Ascending aorta (tissue), 2 donors: ENCODE measurements at regions not wholly inside any gene's neighbourhood (a gene's known extent, or its start where the extent isn't known, plus 50 kb on each side); places are given as distances from the start of the nearest gene placed in this dataset.
"Not testable (repeated sequence)": the region's sequence is repeated elsewhere in the genome, so short reads cannot be mapped to it uniquely, and the experiment has no call there.

Experiments
- DNase-seq, 2 donors: peaks; one replicate each; pipeline ENCODE4 v3.0.0-alpha.2; 2019; ENCODE audit warnings: low spot score in 2 of 2
- H3K27ac ChIP-seq, 2 donors: fragments of 200-600 bp; sonication (generic); one replicate each; pipeline ENCODE4 v1.5.1; 2016 to 2017; ENCODE audit warnings: mild to moderate bottlenecking in 1 of 2
- H3K27me3 ChIP-seq: fragments of 200-600 bp; sonication (generic); one replicate; pipeline ENCODE4 v1.5.1; 2017
- H3K36me3 ChIP-seq, 2 donors: fragments of 200-600 bp; sonication (generic); one replicate each; pipeline ENCODE4 v1.5.1; 2016
- H3K4me1 ChIP-seq, 2 donors: fragments of 200-600 bp; sonication (generic); one replicate each; pipeline ENCODE4 v1.5.1; 2016 to 2017; ENCODE audit warnings: mild to moderate bottlenecking in 1 of 2
- H3K4me3 ChIP-seq, 2 donors: fragments of 200-600 bp; sonication (generic); one replicate each; pipeline ENCODE4 v1.5.1; 2016 to 2017; ENCODE audit warnings: mild to moderate bottlenecking in 1 of 2
- H3K9me3 ChIP-seq, 2 donors: fragments of 200-600 bp; sonication (generic); one replicate each; pipeline ENCODE4 v1.5.1; 2016
- intact Hi-C: fragments of 100-400 bp; cut with DNase I; formaldehyde crosslinking; loops from one replicate; pipeline ENCODE4 v1.15.1; 2023
- TF ChIP-seq, protein P1 (sequence below), 3 experiments: fragments of 200-600 bp in 2 of 3; fragments of 450-650 bp in 1 of 3; sonication (generic) in 2 of 3; IDR thresholded peaks; one replicate each; pipeline ENCODE4 v1.5.1; 2016 to 2019; ENCODE audit warnings: antibody characterized with exemption in 3 of 3, mild to moderate bottlenecking in 1 of 3, moderate library complexity in 1 of 3

DNA sequence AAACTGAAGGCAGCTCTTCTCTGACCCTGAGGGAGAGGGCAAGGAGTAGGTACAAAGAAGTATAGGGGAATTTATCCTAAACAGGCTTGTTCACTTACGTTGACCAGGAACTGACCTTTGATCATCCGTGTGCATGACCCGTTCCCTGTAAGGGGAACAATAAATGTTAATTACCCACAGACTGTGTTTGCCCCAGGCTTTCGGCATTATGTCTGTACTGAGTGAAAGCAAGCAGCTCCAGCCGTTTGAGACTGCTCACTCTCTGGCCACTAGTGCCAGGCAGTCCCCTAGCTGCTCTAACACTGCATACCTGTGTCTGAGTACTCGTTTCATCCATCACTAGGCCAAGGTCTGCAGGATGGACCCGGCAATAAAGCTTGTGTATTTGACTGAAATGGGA, 1365.3 kb downstream of the NCAM2 start:
- H3K36me3 ChIP-seq = no peaks in the 10 kb centered on the region
- H3K27ac ChIP-seq = no peak overlapping the region
- H3K9me3 ChIP-seq = no peaks in the 10 kb centered on the region
- no peak overlapping the region for H3K4me3 ChIP-seq
- TF ChIP-seq, protein P1, sequence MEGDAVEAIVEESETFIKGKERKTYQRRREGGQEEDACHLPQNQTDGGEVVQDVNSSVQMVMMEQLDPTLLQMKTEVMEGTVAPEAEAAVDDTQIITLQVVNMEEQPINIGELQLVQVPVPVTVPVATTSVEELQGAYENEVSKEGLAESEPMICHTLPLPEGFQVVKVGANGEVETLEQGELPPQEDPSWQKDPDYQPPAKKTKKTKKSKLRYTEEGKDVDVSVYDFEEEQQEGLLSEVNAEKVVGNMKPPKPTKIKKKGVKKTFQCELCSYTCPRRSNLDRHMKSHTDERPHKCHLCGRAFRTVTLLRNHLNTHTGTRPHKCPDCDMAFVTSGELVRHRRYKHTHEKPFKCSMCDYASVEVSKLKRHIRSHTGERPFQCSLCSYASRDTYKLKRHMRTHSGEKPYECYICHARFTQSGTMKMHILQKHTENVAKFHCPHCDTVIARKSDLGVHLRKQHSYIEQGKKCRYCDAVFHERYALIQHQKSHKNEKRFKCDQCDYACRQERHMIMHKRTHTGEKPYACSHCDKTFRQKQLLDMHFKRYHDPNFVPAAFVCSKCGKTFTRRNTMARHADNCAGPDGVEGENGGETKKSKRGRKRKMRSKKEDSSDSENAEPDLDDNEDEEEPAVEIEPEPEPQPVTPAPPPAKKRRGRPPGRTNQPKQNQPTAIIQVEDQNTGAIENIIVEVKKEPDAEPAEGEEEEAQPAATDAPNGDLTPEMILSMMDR (IDR thresholded peaks at IDR 0.05) = no peak
- no peak for DNase-seq
- H3K27me3 ChIP-seq = no peaks in the 10 kb centered on the region
- H3K4me1 ChIP-seq = no peaks in the 10 kb centered on the region
- intact Hi-C loops = no loop called here

DNA sequence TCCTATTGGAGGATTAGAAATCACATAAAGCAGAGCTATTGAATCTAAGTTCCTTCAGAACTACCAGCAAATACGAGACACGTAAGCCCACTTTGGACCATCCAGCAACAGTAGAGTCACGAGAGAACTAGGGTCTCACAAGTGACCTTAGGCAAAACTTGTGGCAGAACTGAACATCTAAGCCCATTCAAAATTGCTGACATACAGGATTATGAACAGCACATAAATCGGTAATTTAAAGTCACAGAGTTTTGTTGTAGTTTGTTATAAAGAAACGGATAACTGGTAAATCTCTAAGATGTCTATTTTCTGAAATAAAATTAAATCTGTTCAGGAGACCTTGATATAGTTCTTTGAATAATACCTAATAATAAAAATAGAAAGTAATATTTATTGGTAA, 1366.0 kb downstream of the NCAM2 start:
- Histone ChIP-seq H3K4me3 (no peak overlapping the region), H3K27ac (no peak overlapping the region), H3K4me1 (no peaks in the 10 kb centered on the region), H3K27me3 (no peaks in the 10 kb centered on the region), H3K36me3 (no peaks in the 10 kb centered on the region), H3K9me3 (no peaks in the 10 kb centered on the region)
- TF ChIP-seq, protein P1 (IDR thresholded peaks at IDR 0.05) = no peak
- intact Hi-C loops = no loop called here
- no peak for DNase-seq

DNA sequence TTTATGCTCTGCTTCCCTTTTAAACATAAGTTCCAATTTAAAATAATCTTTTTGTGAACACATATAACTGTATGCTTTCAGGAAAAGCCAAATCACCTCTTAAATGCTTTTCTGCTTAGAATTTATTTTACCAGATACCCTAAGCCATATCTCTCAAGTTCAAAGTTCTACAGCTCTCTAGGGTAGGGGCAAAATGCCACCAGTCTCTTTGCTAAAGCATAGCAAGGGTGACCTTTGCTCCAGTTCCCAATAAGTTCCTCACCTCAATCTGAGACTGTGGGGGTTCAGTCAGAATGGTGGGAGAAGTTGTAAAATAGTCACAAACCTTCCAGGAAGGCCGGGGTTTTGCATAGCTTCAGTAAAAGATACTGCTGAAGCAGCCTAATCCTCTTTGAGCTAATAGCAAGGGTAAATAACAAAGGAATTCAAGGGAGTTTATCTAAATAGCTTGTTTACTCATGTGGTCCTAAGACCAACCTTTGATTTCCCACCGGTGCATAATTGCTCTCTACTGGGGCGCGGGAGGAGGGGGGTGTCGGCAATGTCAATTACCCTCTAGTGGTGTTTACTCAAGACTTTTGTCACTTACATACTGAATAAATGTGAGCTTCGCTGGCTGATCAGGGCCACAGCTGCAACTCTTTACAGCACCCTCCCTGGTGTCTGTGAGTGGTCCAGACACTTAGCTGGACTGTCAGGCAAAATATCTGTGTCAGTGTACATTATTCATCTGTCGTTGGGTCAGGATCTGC, 1376.2 kb downstream of the NCAM2 start:
- Histone ChIP-seq H3K36me3 (no peaks in the 10 kb centered on the region), H3K9me3 (no peaks in the 10 kb centered on the region), H3K4me1 (no peaks in the 10 kb centered on the region), H3K4me3 (no peak overlapping the region), H3K27ac (no peak overlapping the region), H3K27me3 (no peaks in the 10 kb centered on the region)
- intact Hi-C loops = no loop called here
- TF ChIP-seq, protein P1 (IDR thresholded peaks at IDR 0.05) = no peak
- no peak for DNase-seq

DNA sequence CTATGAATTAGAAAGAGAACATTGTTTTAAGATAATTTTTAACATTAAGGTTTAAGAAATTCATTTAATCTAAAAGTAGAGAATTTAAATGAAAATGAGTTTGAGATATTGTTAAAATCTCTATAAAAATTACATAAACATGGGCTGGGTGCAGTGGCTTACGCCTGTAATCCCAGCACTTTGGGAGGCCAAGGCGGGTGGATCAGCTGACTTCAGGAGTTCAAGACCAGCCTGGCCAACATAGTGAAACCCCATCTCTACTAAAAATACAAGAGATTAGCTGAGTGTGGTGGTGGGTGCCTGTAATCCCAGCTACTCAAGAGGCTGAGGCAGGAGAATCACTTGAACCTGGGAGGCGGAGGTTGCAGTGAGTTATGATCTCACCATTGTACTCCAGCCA, 1379.6 kb downstream of the NCAM2 start:
- intact Hi-C loops, H3K27me3 ChIP-seq, DNase-seq, H3K4me1 ChIP-seq, H3K9me3 ChIP-seq, H3K4me3 ChIP-seq, H3K27ac ChIP-seq, H3K36me3 ChIP-seq: not testable (repeated sequence)

DNA sequence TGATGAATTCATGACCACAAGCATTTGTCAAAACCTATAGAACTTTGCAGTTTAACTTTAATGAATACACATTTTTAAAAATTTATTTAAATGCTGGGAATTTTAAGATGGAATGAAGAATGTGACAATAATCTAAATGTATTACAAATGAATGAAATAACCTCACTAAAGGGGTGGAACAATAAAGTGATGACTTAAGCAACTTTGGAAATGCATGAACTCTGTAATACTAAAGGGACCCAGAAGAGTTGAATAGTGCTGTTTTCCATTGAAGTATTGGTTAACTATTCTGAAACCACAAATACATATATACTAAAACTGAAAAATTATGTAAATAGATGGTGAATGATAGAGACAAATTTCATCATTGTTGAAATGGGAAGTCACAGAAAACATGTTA, 1395.1 kb downstream of the NCAM2 start:
- no peak for DNase-seq
- TF ChIP-seq, protein P1 (IDR thresholded peaks at IDR 0.05) = no peak
- Histone ChIP-seq H3K27ac (no peak overlapping the region), H3K4me1 (no peaks in the 10 kb centered on the region), H3K9me3 (no peaks in the 10 kb centered on the region), H3K4me3 (no peak overlapping the region), H3K36me3 (no peaks in the 10 kb centered on the region), H3K27me3 (no peaks in the 10 kb centered on the region)
- intact Hi-C loops = no loop called here

DNA sequence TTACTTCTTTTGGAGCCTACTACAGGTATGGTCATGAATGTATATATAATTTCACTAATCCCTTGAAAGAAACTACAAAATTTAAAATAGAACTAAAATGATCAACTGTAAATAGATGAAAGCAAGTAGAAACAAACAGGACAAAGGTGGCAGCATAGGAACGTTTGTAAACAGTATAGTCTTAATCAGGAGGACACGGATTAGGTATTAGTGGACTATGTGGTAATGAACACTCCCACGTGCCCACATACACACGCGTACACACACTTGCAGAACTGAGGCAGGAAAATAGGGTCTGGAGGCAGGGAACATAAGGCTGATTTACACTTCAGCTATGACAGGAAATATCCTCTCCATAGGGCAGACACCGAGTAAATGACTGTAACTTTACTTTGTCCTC, 1397.8 kb downstream of the NCAM2 start:
- no peak overlapping the region for H3K27ac ChIP-seq
- TF ChIP-seq, protein P1 (IDR thresholded peaks at IDR 0.05) = no peak

More for the DNA sequence above, 1397.8 kb downstream of the NCAM2 start:
- H3K36me3 ChIP-seq = no peaks in the 10 kb centered on the region
- no peaks in the 10 kb centered on the region for H3K27me3 ChIP-seq
- intact Hi-C loops = no loop called here
- no peaks in the 10 kb centered on the region for H3K9me3 ChIP-seq
- no peak for DNase-seq
- H3K4me3 ChIP-seq = no peak overlapping the region
- H3K4me1 ChIP-seq = no peaks in the 10 kb centered on the region
